ENCODE measurements at regions not wholly inside any gene's neighbourhood (a gene's known extent, or its start where the extent isn't known, plus 50 kb on each side); places are given as distances from the start of the nearest gene placed in this dataset.

- no peak for TF ChIP-seq TAF1 (IDR thresholded peaks at IDR 0.05; ENCODE audit: borderline replicate concordance, insufficient read depth, low read length)
- no peak for TF ChIP-seq POLR2AphosphoS5 (IDR thresholded peaks at IDR 0.05; ENCODE audit: low read depth, low read length)
- TF ChIP-seq REST (IDR thresholded peaks at IDR 0.05; ENCODE audit: insufficient read depth in 1 of 2, low read depth in 2 of 2, low read length in 2 of 2): no peak
- no peak for TF ChIP-seq SIN3A (IDR thresholded peaks at IDR 0.05; ENCODE audit: borderline replicate concordance, insufficient read depth, low read length)
Observed at GRCh38 chr15:97899981-97900380, 60.5 kb upstream of the ARRDC4 start.

All from PFSK-1 (cell line).